ENCODE measurements at regions not wholly inside any gene's neighbourhood (a gene's known extent, or its start where the extent isn't known, plus 50 kb on each side); places are given as distances from the start of the nearest gene placed in this dataset.

DNA sequence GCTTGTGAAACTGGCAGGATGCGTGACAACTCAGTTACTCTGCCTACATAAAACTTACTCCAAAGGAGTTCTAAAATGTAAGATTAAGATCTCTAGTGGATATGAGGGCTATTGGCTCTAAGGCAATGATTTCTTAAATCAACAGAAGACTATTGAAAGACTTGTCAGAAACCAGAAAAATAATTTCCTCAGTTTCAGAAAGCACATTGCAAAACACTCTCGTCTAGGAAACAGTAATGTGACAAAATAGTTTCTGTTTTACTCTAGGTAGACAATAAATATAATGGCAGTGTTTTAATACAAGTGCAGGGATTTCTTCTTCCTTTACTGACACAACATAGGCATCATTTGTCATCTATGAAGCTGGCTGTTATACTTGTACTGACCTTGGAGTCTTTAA, 230.1 kb downstream of the KCTD12 start:
- TF ChIP-seq, protein P1, sequence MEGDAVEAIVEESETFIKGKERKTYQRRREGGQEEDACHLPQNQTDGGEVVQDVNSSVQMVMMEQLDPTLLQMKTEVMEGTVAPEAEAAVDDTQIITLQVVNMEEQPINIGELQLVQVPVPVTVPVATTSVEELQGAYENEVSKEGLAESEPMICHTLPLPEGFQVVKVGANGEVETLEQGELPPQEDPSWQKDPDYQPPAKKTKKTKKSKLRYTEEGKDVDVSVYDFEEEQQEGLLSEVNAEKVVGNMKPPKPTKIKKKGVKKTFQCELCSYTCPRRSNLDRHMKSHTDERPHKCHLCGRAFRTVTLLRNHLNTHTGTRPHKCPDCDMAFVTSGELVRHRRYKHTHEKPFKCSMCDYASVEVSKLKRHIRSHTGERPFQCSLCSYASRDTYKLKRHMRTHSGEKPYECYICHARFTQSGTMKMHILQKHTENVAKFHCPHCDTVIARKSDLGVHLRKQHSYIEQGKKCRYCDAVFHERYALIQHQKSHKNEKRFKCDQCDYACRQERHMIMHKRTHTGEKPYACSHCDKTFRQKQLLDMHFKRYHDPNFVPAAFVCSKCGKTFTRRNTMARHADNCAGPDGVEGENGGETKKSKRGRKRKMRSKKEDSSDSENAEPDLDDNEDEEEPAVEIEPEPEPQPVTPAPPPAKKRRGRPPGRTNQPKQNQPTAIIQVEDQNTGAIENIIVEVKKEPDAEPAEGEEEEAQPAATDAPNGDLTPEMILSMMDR (IDR thresholded peaks at IDR 0.05) = no peak
- no peak for TF ChIP-seq POLR2AphosphoS5 (IDR thresholded peaks at IDR 0.05; ENCODE audit: low read depth, low read length)

All from Panc1 (cell line).